ENCODE measurements at regions not wholly inside any gene's neighbourhood (a gene's known extent, or its start where the extent isn't known, plus 50 kb on each side); places are given as distances from the start of the nearest gene placed in this dataset.

DNA sequence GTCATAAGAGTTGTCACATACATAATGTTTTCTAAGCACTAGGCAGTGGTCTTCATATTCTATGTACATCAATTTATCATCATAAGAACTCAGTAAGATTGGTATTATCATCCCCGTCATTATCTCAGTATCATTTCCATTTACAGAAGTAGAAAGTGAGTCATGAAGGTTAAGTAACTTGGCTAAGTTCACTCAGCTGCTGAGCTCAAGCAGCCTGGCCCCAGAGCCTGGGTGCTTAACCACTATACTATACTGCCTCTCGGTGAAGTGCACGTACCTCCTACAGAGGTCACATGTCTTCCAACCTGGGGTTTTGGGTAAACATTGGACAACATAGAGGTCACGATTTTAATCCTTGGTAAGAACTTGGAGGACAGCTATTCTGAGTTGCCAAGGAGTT lies 161.5 kb upstream of the GATB start:
- no peaks in the 10 kb centered on the region for H3K27me3 ChIP-seq
- H3K4me1 ChIP-seq: no peaks in the 10 kb centered on the region
- WGBS, 2 donors: 69 to 79% methylated on average over 4 of the region's 4 CpGs
- TF ChIP-seq, protein P1, sequence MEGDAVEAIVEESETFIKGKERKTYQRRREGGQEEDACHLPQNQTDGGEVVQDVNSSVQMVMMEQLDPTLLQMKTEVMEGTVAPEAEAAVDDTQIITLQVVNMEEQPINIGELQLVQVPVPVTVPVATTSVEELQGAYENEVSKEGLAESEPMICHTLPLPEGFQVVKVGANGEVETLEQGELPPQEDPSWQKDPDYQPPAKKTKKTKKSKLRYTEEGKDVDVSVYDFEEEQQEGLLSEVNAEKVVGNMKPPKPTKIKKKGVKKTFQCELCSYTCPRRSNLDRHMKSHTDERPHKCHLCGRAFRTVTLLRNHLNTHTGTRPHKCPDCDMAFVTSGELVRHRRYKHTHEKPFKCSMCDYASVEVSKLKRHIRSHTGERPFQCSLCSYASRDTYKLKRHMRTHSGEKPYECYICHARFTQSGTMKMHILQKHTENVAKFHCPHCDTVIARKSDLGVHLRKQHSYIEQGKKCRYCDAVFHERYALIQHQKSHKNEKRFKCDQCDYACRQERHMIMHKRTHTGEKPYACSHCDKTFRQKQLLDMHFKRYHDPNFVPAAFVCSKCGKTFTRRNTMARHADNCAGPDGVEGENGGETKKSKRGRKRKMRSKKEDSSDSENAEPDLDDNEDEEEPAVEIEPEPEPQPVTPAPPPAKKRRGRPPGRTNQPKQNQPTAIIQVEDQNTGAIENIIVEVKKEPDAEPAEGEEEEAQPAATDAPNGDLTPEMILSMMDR (IDR thresholded peaks at IDR 0.05): no peak
- TF ChIP-seq POLR2A (IDR thresholded peaks at IDR 0.05): no peak
- intact Hi-C loops (cut with DNase I): no loop called here
- H3K9me3 ChIP-seq: no peaks in the 10 kb centered on the region
- DNase-seq: no peak
- H3K36me3 ChIP-seq: no peaks in the 10 kb centered on the region
- no peak overlapping the region for H3K27ac ChIP-seq
- H3K4me3 ChIP-seq: no peak overlapping the region

DNA sequence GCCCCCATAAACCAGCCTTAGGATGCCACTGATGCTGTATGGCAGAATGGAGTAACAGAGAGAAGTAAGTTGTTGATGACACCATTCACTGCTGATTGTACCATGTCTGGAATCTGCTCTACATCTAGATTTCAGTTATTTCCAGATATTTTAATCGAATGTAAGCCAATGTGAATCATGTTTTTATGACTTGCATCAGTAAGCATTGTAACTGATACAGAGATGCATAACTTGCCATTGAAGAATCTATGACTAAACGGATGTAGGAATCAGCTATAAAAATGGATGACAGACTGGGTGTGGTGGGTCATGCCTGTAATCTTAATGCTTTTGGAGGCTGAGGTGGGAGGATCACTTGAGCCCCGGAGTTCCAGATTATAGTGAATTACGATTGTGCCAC lies 161.0 kb upstream of the GATB start:
- H3K27ac ChIP-seq: no peak overlapping the region
- H3K36me3 ChIP-seq: no peaks in the 10 kb centered on the region
- no peaks in the 10 kb centered on the region for H3K27me3 ChIP-seq
- intact Hi-C loops (cut with DNase I): no loop called here
- H3K4me1 ChIP-seq: no peaks in the 10 kb centered on the region
- no peaks in the 10 kb centered on the region for H3K9me3 ChIP-seq
- no peak overlapping the region for H3K4me3 ChIP-seq
- no peak for DNase-seq
- 73 to 81% methylated on average over 4 of the region's 4 CpGs for WGBS, 2 donors
- TF ChIP-seq, protein P1 (IDR thresholded peaks at IDR 0.05): no peak
- no peak for TF ChIP-seq POLR2A (IDR thresholded peaks at IDR 0.05)

DNA sequence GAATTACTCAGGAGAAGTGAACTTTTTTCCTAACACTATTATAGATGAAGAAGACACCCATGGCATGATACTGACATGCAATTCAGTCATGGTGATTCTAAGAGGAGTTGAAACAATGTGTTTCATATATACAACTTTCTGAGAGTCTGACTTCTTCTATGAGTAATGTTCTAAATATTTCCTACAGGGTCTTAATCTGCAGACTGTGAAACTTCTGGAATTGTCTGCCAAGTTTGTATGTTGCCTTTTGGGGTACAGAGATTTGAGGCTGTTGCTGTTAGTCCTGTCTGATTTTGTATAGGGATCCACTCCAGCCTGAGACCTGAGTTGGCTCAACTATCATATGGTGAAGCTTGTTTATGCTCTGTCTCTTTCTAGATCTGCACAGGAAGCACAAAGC lies 160.6 kb upstream of the GATB start:
- H3K4me1 ChIP-seq: no peaks in the 10 kb centered on the region
- H3K27ac ChIP-seq: no peak overlapping the region
- TF ChIP-seq, protein P1 (IDR thresholded peaks at IDR 0.05): no peak
- TF ChIP-seq POLR2A (IDR thresholded peaks at IDR 0.05): no peak
- no peak for DNase-seq
- no peaks in the 10 kb centered on the region for H3K9me3 ChIP-seq
- no peak overlapping the region for H3K4me3 ChIP-seq
- intact Hi-C loops (cut with DNase I): no loop called here
- no peaks in the 10 kb centered on the region for H3K27me3 ChIP-seq
- H3K36me3 ChIP-seq: no peaks in the 10 kb centered on the region

DNA sequence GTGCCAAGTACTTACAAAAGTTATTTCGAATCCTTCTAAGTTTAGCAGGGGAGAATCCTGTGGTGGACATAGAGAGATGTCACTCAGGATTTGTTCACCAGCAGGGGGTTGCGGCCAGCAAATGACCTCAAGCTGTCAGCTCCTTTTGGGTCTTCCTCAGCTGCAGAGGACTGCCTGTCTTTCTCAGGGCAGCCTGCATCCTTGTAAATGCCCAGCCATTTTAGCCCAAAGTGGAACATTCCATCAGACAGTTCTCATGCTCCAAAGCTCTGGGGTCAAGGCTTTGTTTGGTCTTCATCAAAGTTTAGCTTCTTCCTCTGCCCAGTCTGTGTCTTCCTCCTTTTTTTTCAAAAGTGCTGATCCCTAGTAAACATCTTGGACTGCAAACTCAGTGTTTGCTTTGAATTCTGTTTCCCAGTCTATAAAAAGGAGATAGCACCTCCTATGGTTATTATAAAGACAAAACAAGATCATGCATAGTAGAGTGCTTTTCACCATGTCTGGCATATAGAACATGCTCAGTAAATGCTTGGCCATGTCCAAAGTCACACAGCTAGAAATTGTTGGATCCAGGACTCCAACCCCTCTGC lies 156.4 kb upstream of the GATB start:
- H3K27ac ChIP-seq: no peak overlapping the region
- WGBS, 2 donors: 65 to 87% methylated on average over 2 of the region's 2 CpGs
- no peak for DNase-seq
- H3K9me3 ChIP-seq: no peaks in the 10 kb centered on the region
- H3K4me1 ChIP-seq: no peaks in the 10 kb centered on the region
- TF ChIP-seq, protein P1 (IDR thresholded peaks at IDR 0.05): no peak
- no peak for TF ChIP-seq POLR2A (IDR thresholded peaks at IDR 0.05)
- no peaks in the 10 kb centered on the region for H3K27me3 ChIP-seq
- no peak overlapping the region for H3K4me3 ChIP-seq
- no peaks in the 10 kb centered on the region for H3K36me3 ChIP-seq
- intact Hi-C loops (cut with DNase I): no loop called here

DNA sequence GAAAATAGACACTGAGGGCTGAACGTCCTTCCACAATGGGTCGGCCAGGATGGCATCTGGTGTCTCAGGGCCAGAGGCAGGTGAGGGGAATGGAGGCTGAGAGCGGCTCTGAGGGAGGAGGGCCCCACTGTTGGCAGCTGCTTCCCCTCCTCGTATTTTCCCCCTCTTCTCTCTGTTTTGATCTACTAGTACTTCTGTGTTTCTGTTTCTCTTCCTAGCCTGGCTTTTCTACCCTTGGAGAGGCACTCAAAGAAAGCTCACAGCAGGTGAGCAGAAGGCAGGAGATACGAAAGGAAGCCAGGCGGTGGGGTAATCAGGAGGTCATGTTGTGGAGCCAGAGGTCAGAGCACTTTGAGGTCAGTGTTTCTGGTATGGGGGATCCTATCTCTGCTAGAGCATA lies 151.8 kb upstream of the GATB start:
- Histone ChIP-seq H3K9me3 (no peaks in the 10 kb centered on the region), H3K27me3 (no peaks in the 10 kb centered on the region), H3K4me1 (no peaks in the 10 kb centered on the region), H3K36me3 (no peaks in the 10 kb centered on the region), H3K27ac (no peak overlapping the region), H3K4me3 (no peak overlapping the region)
- intact Hi-C loops (cut with DNase I): no loop called here
- TF ChIP-seq, protein P1 (IDR thresholded peaks at IDR 0.05): no peak
- TF ChIP-seq POLR2A (IDR thresholded peaks at IDR 0.05): no peak
- WGBS, 2 donors: 62 to 70% methylated on average over 6 of the region's 6 CpGs
- DNase-seq: no peak

Measured in esophagus squamous epithelium (tissue), 5 donors.